ENCODE measurements at regions not wholly inside any gene's neighbourhood (a gene's known extent, or its start where the extent isn't known, plus 50 kb on each side); places are given as distances from the start of the nearest gene placed in this dataset.

- no peak for TF ChIP-seq CTCF (IDR thresholded peaks at IDR 0.05; ENCODE audit: low read depth, low read length, missing control alignments)
- H3K4me3 ChIP-seq (ENCODE audit: low read depth, low read length): no peak overlapping the region
- in situ Hi-C loops (cut with HindIII; ENCODE audit: low sequenced_read_pairs): no loop called here
- DNase-seq (ENCODE audit: low read depth): no peak
Observed at GRCh38 chr5:100424787-100425186, 110.4 kb upstream of the FAM174A start.

- no peak overlapping the region for H3K4me3 ChIP-seq (ENCODE audit: low read depth, low read length)
- TF ChIP-seq CTCF (IDR thresholded peaks at IDR 0.05; ENCODE audit: low read depth, low read length, missing control alignments): no peak
- in situ Hi-C loops (cut with HindIII; ENCODE audit: low sequenced_read_pairs): no loop called here
- no peak for DNase-seq (ENCODE audit: low read depth)
Observed at GRCh38 chr5:100424017-100424416, 111.2 kb upstream of the FAM174A start.

DNA sequence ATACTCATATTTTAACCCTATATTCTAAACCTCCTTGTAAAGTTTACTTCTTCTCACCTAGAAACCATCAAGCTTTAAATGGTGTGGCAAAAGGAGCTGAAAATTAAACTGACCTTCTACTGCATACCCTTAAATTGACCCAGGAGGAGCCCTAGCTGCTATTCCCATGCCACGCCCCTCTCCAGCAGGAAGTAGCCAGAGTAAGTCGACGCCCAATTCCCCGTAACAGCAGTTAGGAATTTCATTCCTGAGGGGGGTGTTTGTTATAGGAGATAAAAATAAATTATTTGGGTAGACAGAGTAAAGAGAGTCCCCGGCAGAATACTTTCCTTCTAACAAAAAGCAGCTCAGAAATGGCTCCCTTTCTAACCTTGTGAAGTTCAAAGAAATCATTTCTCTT lies 111.8 kb upstream of the FAM174A start:
- no peak for DNase-seq (ENCODE audit: low read depth)
- in situ Hi-C loops (cut with HindIII; ENCODE audit: low sequenced_read_pairs): no loop called here
- no peak overlapping the region for H3K4me3 ChIP-seq (ENCODE audit: low read depth, low read length)

GRCh38 chr5:100421360-100421759 lies 113.8 kb upstream of the FAM174A start:
- DNase-seq (ENCODE audit: low read depth): no peak
- in situ Hi-C loops (cut with HindIII; ENCODE audit: low sequenced_read_pairs): no loop called here
- TF ChIP-seq CTCF (IDR thresholded peaks at IDR 0.05; ENCODE audit: low read depth, low read length, missing control alignments): no peak
- no peak overlapping the region for H3K4me3 ChIP-seq (ENCODE audit: low read depth, low read length)

More for the DNA sequence above, 111.8 kb upstream of the FAM174A start:
- no peak for TF ChIP-seq CTCF (IDR thresholded peaks at IDR 0.05; ENCODE audit: low read depth, low read length, missing control alignments)

DNA sequence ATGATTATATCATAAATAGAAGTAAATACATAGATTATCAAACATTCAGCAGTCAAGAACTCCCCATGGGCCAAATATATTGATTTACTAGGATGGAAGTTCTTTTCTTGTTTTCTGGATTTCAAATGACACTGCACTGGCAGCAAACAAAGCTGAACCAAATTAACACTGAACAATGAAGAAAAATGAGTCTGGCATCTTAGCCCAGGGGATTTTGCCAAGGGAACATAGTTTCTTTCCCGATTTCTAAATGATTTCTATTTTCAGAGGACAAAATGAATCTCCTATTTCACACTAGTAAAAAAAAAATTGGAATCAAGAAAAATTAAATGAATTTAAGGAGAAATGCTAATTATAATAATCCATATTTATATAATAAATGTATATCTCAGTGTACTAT lies 116.9 kb upstream of the FAM174A start:
- in situ Hi-C loops (cut with HindIII; ENCODE audit: low sequenced_read_pairs): no loop called here
- DNase-seq (ENCODE audit: low read depth): no peak
- no peak for TF ChIP-seq CTCF (IDR thresholded peaks at IDR 0.05; ENCODE audit: low read depth, low read length, missing control alignments)
- H3K4me3 ChIP-seq (ENCODE audit: low read depth, low read length): no peak overlapping the region

GRCh38 chr5:100409660-100410151 lies 125.5 kb upstream of the FAM174A start:
- in situ Hi-C loops (cut with HindIII; ENCODE audit: low sequenced_read_pairs): no loop called here
- DNase-seq (ENCODE audit: low read depth): no peak
- H3K4me3 ChIP-seq (ENCODE audit: low read depth, low read length): no peak overlapping the region
- TF ChIP-seq CTCF (IDR thresholded peaks at IDR 0.05; ENCODE audit: low read depth, low read length, missing control alignments): no peak

- in situ Hi-C loops (cut with HindIII; ENCODE audit: low sequenced_read_pairs): no loop called here
- no peak overlapping the region for H3K4me3 ChIP-seq (ENCODE audit: low read depth, low read length)
- TF ChIP-seq CTCF (IDR thresholded peaks at IDR 0.05; ENCODE audit: low read depth, low read length, missing control alignments): no peak
- DNase-seq (ENCODE audit: low read depth): no peak
Observed at GRCh38 chr5:100407053-100407452, 128.1 kb upstream of the FAM174A start.
